ENCODE measurements at regions not wholly inside any gene's neighbourhood (a gene's known extent, or its start where the extent isn't known, plus 50 kb on each side); places are given as distances from the start of the nearest gene placed in this dataset.

DNA sequence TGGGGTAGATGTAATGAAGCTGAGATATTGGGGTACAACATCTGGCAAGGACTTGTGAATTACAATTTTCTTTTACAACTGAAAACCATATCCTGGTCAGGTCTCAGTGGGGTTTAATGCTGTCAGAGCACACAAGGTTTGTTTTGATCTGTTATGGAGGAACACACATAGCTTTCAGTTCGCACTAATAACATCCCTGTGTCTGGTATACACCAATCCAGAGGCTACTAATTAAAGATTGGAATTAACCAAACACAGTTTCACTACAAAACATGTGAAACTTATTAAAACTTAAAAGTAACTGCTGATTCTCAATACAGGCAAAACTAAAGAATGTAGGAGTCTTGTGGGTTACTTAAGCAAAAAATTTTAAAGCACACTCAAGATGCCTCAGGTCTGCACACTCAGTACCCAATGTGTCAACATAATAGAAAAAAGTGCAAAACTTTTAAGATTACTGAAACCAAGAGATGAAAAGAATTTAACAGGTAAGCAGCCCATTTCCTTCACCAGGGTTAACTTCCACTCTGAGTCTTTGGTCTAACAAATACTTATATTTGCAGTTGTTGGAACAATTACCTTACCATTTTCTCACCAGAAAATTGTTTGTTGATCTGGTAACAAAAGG lies 77.4 kb downstream of the LLPH start:
- TF ChIP-seq, protein P1, sequence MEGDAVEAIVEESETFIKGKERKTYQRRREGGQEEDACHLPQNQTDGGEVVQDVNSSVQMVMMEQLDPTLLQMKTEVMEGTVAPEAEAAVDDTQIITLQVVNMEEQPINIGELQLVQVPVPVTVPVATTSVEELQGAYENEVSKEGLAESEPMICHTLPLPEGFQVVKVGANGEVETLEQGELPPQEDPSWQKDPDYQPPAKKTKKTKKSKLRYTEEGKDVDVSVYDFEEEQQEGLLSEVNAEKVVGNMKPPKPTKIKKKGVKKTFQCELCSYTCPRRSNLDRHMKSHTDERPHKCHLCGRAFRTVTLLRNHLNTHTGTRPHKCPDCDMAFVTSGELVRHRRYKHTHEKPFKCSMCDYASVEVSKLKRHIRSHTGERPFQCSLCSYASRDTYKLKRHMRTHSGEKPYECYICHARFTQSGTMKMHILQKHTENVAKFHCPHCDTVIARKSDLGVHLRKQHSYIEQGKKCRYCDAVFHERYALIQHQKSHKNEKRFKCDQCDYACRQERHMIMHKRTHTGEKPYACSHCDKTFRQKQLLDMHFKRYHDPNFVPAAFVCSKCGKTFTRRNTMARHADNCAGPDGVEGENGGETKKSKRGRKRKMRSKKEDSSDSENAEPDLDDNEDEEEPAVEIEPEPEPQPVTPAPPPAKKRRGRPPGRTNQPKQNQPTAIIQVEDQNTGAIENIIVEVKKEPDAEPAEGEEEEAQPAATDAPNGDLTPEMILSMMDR (IDR thresholded peaks at IDR 0.05; ENCODE audit: low read depth, low read length): no peak
- TF ChIP-seq POLR2A (IDR thresholded peaks at IDR 0.05; ENCODE audit: extremely low read depth, insufficient read length): no peak
